ENCODE measurements at regions not wholly inside any gene's neighbourhood (a gene's known extent, or its start where the extent isn't known, plus 50 kb on each side); places are given as distances from the start of the nearest gene placed in this dataset.

GRCh38 chr7:68805159-68805558, 793.1 kb upstream of the AUTS2 start:
- Histone ChIP-seq H3K4me1 (no peaks in the 10 kb centered on the region), H3K4me3 (no peak overlapping the region), H3K27ac (no peak overlapping the region), H3K36me3 (no peaks in the 10 kb centered on the region), H3K9me3 (no peaks in the 10 kb centered on the region), H3K27me3 (ENCODE audit: low read depth) (no peaks in the 10 kb centered on the region)
- DNase-seq = no peak
- intact Hi-C loops (cut with DNase I) = no loop called here
- no peak for TF ChIP-seq CTCF (IDR thresholded peaks at IDR 0.05)
- ATAC-seq = no peak

GRCh38 chr7:68807666-68808065, 790.6 kb upstream of the AUTS2 start:
- Histone ChIP-seq H3K4me1 (no peaks in the 10 kb centered on the region), H3K4me3 (no peak overlapping the region), H3K27me3 (ENCODE audit: low read depth) (no peaks in the 10 kb centered on the region), H3K27ac (no peak overlapping the region), H3K9me3 (no peaks in the 10 kb centered on the region), H3K36me3 (no peaks in the 10 kb centered on the region)
- no peak for TF ChIP-seq CTCF (IDR thresholded peaks at IDR 0.05)
- ATAC-seq (no peak), DNase-seq (no peak)
- intact Hi-C loops (cut with DNase I) = no loop called here

- ATAC-seq (peak; percentile 64 to 68), DNase-seq (no peak)
- Histone ChIP-seq H3K9me3 (peaks cover under 1% of the 10 kb centered on the region), H3K4me1 (no peaks in the 10 kb centered on the region), H3K27ac (no peak overlapping the region), H3K36me3 (no peaks in the 10 kb centered on the region), H3K4me3 (no peak overlapping the region), H3K27me3 (ENCODE audit: low read depth) (no peaks in the 10 kb centered on the region)
- no peak for TF ChIP-seq CTCF (IDR thresholded peaks at IDR 0.05)
- intact Hi-C loops (cut with DNase I) = no loop called here
Measured at GRCh38 chr7:68813551-68814080, 784.7 kb upstream of the AUTS2 start.

DNA sequence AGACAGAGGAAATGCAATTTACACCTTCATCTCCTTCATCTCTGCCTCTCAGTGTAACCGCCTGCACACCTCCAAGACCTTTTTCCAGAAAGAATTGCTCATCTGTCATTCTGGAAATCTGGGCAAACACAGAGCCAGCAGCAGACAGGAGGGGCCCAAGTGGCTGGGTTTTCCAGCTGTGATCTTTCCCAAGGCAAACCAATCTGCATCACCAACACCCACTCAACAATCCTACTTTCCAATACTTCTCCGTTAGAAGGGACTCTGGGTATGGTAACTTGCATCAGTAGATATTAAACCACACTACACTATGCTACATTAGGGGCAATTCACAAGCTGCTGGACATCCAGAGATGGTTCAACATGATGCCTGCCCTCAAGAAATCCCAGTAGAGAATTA, 781.8 kb upstream of the AUTS2 start:
- Histone ChIP-seq H3K4me3 (no peak overlapping the region), H3K27me3 (ENCODE audit: low read depth) (no peaks in the 10 kb centered on the region), H3K36me3 (no peaks in the 10 kb centered on the region), H3K9me3 (peaks cover 6% of the 10 kb centered on the region), H3K27ac (no peak overlapping the region), H3K4me1 (no peaks in the 10 kb centered on the region)
- no peak for ATAC-seq
- TF ChIP-seq CTCF (IDR thresholded peaks at IDR 0.05) = no peak
- intact Hi-C loops (cut with DNase I) = no loop called here
- DNase-seq = no peak

DNA sequence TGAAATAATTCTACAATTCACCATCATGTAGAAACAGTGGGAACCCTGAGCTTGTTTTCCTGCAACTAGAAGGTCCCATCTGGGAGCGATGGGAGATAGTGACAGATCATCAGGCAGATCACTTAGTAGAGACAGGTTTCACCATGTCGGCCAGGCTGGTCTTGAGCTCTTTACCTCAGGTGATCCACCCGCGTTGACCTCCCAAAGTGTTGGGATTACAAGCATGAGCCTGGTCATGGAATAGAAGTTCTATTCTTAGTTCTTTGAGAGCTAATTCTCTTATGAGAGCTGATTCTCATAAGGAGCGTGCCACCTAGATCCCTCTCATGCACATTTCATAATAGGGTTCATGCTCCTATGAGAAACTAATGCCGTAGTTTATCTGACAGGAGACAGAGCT, 778.0 kb upstream of the AUTS2 start:
- intact Hi-C loops (cut with DNase I) = no loop called here
- DNase-seq = no peak

More for the DNA sequence above, 778.0 kb upstream of the AUTS2 start:
- H3K4me3 ChIP-seq = no peak overlapping the region
- peaks cover 6% of the 10 kb centered on the region for H3K9me3 ChIP-seq
- TF ChIP-seq CTCF (IDR thresholded peaks at IDR 0.05) = no peak
- no peak for ATAC-seq
- H3K4me1 ChIP-seq = no peaks in the 10 kb centered on the region
- H3K27ac ChIP-seq = no peak overlapping the region
- H3K27me3 ChIP-seq (ENCODE audit: low read depth) = no peaks in the 10 kb centered on the region
- H3K36me3 ChIP-seq = no peaks in the 10 kb centered on the region

Data from lower lobe of right lung (tissue), 2 donors.